ENCODE measurements at regions not wholly inside any gene's neighbourhood (a gene's known extent, or its start where the extent isn't known, plus 50 kb on each side); places are given as distances from the start of the nearest gene placed in this dataset.
"Not testable (repeated sequence)": the region's sequence is repeated elsewhere in the genome, so short reads cannot be mapped to it uniquely, and the experiment has no call there.

GRCh38 chr4:10809905-10810304 is 125.3 kb upstream of the CLNK start:
- no peak for DNase-seq

DNA sequence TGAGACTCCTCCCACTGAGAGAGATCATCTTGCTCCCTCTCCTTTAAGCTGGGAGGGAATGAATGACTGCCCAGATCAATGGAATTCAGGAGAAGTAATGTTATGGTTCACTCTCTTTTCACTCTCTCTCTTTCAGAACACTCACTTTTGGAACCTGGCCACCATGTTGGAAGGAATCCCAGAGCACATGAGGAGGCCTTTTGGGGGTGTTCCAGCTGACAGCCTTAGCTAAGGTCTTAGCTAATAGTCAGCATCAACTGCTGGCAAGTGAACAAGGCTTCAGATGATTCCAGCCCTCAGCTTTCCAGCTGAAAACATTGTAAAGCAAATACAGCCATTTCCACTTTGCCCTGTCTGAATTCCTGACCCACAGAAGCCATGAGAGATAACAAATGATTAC is 124.0 kb upstream of the CLNK start:
- peak; percentile 66 for DNase-seq

DNA sequence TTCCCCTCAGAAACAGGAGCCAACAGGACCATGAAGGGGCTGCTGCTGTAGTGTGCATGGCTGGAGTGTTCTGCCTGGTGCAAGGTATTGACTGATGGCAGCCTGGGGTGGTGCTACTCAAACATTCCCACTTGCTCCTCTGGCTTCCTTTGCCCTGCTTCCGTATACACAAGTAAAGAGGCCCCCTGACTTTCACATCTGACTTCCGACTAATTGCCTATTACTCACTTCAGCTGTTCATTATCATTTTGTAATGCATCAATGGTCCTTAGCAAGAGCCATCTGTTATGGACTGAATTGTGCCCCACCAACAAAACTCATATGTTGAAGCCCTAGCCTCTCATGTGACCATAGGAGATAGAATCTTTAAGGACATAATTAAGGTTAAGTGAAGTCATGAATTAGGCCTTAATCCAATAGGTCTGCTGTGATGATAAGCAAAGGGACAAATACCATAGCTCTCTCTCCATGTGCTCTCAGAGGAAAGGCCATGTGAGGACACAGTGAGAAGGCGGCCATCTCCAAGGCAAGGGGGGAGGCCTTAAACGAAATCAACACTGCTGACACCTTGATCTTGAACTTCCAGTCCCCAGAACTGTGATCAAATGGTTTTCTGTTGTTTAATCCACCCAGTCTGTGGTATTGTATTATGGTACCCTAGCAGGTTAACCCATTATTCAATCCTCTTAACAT is 122.5 kb upstream of the CLNK start:
- no peak for DNase-seq

DNA sequence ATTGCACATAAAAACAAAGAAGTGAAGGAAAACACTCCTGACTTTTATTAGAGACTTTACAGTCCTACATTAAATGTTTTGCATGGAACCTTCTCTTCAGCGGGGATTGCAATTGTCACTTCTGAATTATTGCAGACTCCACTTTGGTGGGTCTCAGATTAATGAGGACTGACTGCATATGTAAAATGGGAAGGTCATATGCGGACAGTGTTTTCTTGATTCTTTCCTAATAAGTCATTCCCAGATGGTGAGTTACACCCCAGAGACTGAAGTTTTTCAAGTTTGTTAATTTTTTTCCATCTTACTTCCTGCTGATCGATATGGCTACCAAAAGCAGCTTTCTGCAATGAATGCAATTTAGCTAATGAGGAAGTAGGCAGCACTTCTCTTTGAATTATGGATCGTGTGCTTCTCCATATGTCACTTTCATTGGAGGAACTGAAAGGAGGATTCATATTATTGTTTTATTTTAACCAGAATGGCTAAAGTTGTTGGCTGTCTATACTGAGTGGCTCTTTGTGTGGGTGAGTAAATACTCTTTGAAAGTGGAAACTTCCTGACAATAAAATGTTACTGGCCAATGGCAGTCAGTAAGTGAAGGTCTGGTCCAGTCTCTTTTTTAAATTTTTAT is 119.3 kb upstream of the CLNK start:
- peak; percentile 25 for DNase-seq

DNA sequence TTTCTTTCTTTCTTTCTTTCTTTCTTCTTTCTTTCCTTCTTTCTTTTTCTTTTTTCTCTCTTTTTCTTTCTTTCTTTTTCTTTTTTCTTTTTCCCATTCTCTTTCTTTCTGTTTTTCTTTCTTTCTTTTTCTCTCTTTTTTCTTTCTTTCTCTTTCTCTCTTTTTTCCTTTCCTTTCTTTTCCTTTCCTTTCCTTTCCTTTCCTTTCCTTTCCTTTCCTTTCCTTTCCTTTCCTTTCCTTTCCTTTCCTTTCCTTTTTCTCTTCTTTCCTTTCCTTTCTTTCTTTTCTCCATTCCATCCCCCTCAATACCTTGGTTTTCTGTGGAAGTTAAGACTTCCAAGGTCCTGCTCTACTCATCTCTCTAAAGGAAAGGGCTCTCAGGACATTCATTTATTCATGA is 102.8 kb upstream of the CLNK start:
- no peak for DNase-seq

- DNase-seq, result no peak
These were observed 100.1 kb upstream of the CLNK start for GRCh38 chr4:10784621-10785020.

GRCh38 chr4:10783351-10783750 is 98.8 kb upstream of the CLNK start:
- DNase-seq, result peak; percentile 85

DNA sequence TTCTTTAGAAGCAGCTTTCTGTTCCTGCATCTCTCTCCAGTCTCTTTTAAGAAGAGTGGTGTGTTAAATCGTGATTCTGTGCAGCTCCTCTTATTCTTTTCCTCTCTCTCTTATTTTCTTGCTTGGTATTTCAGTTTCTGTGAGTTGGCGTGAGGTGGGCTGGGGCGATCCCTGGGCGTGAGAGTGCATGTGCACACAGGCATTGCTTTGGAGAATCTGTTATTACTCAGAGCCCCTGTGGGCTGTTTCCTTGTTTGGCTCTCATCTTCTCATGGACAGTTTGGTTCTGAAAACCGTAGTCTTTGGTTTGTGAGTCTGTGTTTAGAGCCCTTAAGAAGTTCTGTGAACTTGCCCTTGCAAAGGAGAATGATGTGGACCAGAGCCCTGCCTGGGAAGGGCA is 97.2 kb upstream of the CLNK start:
- DNase-seq, result no peak

- DNase-seq, result not testable (repeated sequence)
These were observed 96.2 kb upstream of the CLNK start for GRCh38 chr4:10780803-10781202.

DNA sequence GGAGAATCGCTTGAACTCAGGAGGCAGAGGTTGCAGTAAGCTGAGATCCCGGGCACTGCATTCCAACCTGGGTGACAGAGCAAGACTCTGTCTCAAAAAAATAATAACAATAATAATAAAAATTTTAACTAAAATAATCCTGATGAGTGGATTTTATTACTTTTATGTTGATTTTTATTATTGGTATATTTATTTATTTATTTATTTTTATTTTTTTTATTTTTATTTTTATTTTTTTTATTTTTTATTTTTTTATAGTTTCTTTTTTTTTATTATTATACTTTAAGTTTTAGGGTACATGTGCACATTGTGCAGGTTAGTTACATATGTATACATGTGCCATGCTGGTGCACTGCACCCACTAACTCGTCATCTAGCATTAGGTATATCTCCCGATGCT is 90.6 kb upstream of the CLNK start:
- DNase-seq, result not testable (repeated sequence)

- no peak for DNase-seq
These were observed 89.1 kb upstream of the CLNK start for GRCh38 chr4:10773656-10774055.

GRCh38 chr4:10773010-10773409 is 88.4 kb upstream of the CLNK start:
- DNase-seq, result peak; percentile 47

GRCh38 chr4:10765386-10765785 is 80.8 kb upstream of the CLNK start:
- no peak for DNase-seq

DNA sequence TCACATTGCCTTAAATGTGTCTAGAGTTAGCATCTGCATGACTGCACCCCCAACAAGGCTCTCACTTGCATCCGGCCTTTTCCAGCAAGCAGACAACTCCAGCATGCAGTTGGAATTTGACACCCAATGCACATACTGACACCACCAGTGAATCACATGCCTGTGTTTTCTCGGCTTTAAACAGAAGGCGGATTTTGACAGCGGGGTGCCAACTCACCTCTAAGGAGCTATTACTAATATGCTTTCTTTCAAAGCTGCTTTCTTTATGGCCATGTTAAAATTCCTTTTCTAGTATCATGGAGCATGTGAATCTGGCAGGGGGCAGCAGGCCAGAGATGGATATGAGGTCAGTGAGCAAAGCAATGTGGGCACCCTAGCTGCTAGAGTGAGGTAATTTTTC is 78.0 kb upstream of the CLNK start:
- DNase-seq, result peak; percentile 98

DNA sequence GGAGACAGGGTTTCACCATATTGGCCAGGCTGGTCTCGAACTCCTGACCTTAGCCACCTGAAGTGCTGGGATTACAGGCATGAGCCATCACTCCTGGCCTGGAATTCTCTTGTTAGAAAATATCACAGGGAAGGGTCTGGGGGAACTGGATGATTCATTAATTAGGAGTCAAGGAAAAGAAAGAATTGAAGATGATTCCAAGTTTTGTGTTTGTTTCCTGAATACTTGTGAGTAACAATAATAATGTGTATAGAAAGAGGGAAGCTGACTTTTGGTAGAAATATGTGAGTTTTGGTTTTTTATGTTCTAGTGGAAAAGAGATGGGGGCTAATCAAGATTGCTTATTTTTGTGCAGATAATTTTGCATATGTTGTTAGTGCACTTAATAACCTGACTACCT is 77.3 kb upstream of the CLNK start:
- DNase-seq, result peak; percentile 89

GRCh38 chr4:10760086-10760485 is 75.5 kb upstream of the CLNK start:
- no peak for DNase-seq

DNA sequence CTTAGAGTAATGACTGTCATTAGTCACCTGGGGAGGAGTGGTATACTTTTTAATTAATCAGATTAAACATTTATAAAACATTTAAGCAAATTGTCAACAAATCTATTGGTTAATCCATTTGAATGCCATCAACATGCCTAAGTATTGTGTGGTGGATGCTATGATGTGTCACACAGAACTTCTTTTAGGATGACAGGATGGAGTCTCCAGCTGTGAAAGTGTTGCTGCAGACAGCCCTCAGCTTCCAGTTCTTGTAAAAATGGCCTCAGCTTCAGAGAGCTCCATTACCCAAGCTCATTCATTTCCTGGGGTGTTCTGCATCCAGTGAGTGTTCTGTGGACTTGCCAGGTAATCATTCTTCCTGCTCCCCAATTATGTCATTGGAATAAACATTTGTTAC is 74.3 kb upstream of the CLNK start:
- peak; percentile 75 for DNase-seq

DNA sequence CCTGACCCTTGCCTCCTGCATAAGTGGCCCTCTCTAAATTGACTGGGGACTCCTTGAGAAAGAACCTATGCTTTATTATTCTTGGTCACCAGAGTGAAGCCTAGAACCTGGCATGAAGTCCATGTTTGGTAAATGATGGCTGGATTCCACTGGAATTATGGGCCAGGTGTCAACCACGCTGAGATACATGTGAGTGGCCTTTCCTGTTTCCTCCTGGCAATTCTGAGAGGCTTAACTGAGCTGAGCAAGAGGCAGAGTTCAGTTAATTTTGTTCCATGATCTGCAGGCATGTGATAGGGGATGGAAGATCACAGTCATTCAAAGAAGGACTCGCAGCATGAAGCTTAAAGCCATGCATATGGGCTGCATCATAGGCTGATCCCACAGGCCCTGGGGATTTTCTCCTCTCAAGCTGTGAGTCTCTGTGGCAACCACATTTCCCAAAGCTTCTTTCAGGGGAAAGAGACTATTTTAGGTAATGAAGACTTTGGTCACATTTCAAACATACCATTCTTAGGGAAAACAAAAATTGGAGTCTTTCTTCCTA is 69.4 kb upstream of the CLNK start:
- DNase-seq, result peak; percentile 92

DNA sequence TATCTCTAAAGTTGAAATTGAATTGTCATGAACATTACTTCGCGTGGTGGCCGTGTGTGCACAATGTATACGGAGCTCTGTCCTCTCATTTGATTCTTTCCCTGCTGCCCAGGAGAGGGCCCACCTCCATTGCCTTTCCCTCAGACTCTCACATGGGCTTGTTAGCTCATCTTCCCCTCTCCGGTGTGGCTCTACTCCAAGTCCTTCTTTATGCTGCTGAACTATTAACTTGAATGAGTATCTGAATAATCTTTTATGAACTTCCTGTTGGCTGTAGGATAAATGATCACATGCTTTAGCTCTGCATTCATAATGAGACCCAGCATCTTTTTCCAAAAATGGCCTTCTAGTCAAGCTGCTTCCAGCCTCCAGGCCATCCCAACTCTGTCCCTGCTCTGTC is 68.8 kb upstream of the CLNK start:
- peak; percentile 85 for DNase-seq

GRCh38 chr4:10750714-10751113 is 66.1 kb upstream of the CLNK start:
- DNase-seq, result peak; percentile 57

DNA sequence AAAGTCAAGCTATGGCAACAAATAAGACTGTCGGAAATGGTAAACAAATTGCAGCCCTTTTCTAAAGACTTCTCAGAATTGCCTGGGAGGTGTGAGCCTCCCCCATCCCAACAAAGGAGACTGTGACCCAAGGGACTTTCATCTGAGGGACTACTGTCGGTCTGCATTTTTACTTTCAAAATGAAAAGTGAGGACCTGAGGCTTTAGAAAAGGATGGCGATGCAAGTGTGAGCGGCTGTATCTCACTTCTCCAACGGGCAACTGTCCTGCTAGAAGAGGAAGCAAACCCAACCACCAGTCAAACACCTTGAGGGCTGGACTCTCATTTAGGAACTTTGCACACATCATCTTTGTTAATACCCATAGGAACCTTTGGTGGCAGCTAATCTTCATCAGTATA is 62.6 kb upstream of the CLNK start:
- no peak for DNase-seq

GRCh38 chr4:10746371-10747171 is 62.0 kb upstream of the CLNK start:
- DNase-seq, result peak; percentile 62

DNA sequence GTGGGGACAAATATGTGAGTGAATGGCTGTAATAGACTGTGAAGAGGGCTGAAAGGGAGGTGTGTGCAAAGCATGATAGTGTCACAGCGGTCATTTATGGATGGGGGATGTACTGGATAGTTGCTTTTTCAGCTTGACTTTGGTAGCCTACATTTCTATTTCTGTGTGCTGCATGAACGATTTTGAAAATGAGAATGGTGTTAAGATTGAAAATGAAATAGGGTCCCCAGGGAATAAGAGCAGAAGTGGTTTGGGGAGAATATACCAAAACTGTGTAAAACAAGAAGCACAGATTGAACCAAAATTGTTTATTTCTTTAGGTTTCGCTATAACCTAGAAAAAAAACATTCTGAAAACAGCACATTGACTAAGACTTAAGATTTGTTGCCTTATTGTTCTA is 58.8 kb upstream of the CLNK start:
- DNase-seq, result no peak

All from fibroblast of skin of scalp (primary cell).